HG03460 (cell line): ENCODE measurements at regions not wholly inside any gene's neighbourhood (a gene's known extent, or its start where the extent isn't known, plus 50 kb on each side); places are given as distances from the start of the nearest gene placed in this dataset.
"Not testable (repeated sequence)": the region's sequence is repeated elsewhere in the genome, so short reads cannot be mapped to it uniquely, and the experiment has no call there.

Experiments used
- ATAC-seq: cut with Tn5 transposase; IDR thresholded peaks from one replicate; pipeline ENCODE4 v1.9.1; 2021; ENCODE audit not compliant: unreplicated experiment

- no peak for ATAC-seq
Observed at GRCh38 chr12:60666895-60667294, 1071.1 kb downstream of the SLC16A7 start.

- no peak for ATAC-seq
Observed at GRCh38 chr12:60672949-60673348, 1077.1 kb downstream of the SLC16A7 start.

- ATAC-seq: no peak
Observed at GRCh38 chr12:60684988-60685655, 1089.3 kb downstream of the SLC16A7 start.

GRCh38 chr12:60689137-60689536, 1093.3 kb downstream of the SLC16A7 start:
- no peak for ATAC-seq

GRCh38 chr12:60693019-60693626, 1097.3 kb downstream of the SLC16A7 start:
- ATAC-seq: no peak

- no peak for ATAC-seq
Observed at GRCh38 chr12:60704171-60704914, 1108.5 kb downstream of the SLC16A7 start.

- no peak for ATAC-seq
Observed at GRCh38 chr12:60710246-60710645, 1114.4 kb downstream of the SLC16A7 start.

- ATAC-seq: no peak
Observed at GRCh38 chr12:60714141-60714900, 1118.5 kb downstream of the SLC16A7 start.

GRCh38 chr12:60724475-60724874, 1128.6 kb downstream of the SLC16A7 start:
- ATAC-seq: no peak

GRCh38 chr12:60724984-60725383, 1129.2 kb downstream of the SLC16A7 start:
- ATAC-seq: no peak

- no peak for ATAC-seq
Observed at GRCh38 chr12:60752589-60752988, 1156.8 kb downstream of the SLC16A7 start.

- ATAC-seq: no peak
Observed at GRCh38 chr12:60758224-60758623, 1162.4 kb downstream of the SLC16A7 start.

- ATAC-seq: no peak
Observed at GRCh38 chr12:60760965-60761364, 1165.1 kb downstream of the SLC16A7 start.

- not testable (repeated sequence) for ATAC-seq
Observed at GRCh38 chr12:60801166-60801565, 1205.3 kb downstream of the SLC16A7 start.

- ATAC-seq: no peak
Observed at GRCh38 chr12:60803147-60803546, 1207.3 kb downstream of the SLC16A7 start.

- ATAC-seq: no peak
Observed at GRCh38 chr12:60805364-60805763, 1209.5 kb downstream of the SLC16A7 start.

GRCh38 chr12:60819794-60820193, 1224.0 kb downstream of the SLC16A7 start:
- no peak for ATAC-seq

GRCh38 chr12:60822580-60822979, 1226.8 kb downstream of the SLC16A7 start:
- no peak for ATAC-seq

- no peak for ATAC-seq
Observed at GRCh38 chr12:60830381-60830780, 1234.6 kb downstream of the SLC16A7 start.

- no peak for ATAC-seq
Observed at GRCh38 chr12:60832290-60832689, 1236.5 kb downstream of the SLC16A7 start.

- ATAC-seq: no peak
Observed at GRCh38 chr12:60834372-60834771, 1238.5 kb downstream of the SLC16A7 start.
